Stomach (tissue), 8 donors: ENCODE measurements at regions not wholly inside any gene's neighbourhood (a gene's known extent, or its start where the extent isn't known, plus 50 kb on each side); places are given as distances from the start of the nearest gene placed in this dataset.

ENCODE experiments used
- DNase-seq, 2 donors: peaks; one replicate each; pipeline versions ENCODE4 v3.0.0 to v3.0.0-alpha.2; 2013 to 2019
- H3K27ac ChIP-seq, 5 donors: fragments of 200-600 bp in 4 of 5; sonication (generic) in 4 of 5; one replicate each; pipeline ENCODE4 v1.5.1; 2013 to 2019; ENCODE audit warnings: mild to moderate bottlenecking in 1 of 5, moderate library complexity in 1 of 5
- H3K27me3 ChIP-seq, 3 donors: fragments of 200-600 bp; sonication (generic); one replicate each; pipeline ENCODE4 v1.5.1; 2017 to 2019; ENCODE audit warnings: mixed run types in 1 of 3
- H3K36me3 ChIP-seq, 4 donors: fragments of 200-600 bp; sonication (generic); 1 replicate in 3 of 4; 2 replicates in 1 of 4; pipeline ENCODE4 v1.5.1; 2016 to 2019
- H3K4me1 ChIP-seq, 4 donors: fragments of 200-600 bp; sonication (generic); one replicate each; pipeline ENCODE4 v1.5.1; 2016 to 2019
- H3K4me3 ChIP-seq, 4 donors: fragments of 200-600 bp; sonication (generic) in 3 of 4; one replicate each; pipeline ENCODE4 v1.5.1; 2016 to 2019; ENCODE audit warnings: mild to moderate bottlenecking in 1 of 4
- H3K9me3 ChIP-seq, 4 donors: fragments of 200-600 bp; sonication (generic); one replicate each; pipeline ENCODE4 v1.5.1; 2016 to 2019
- EP300 ChIP-seq: sonication (generic); formaldehyde crosslinking; IDR thresholded peaks from one replicate; pipeline ENCODE4 v1.6.1; 2017; ENCODE audit warnings: antibody characterized with exemption
- POLR2A ChIP-seq, 4 donors: fragments of 450-650 bp; IDR thresholded peaks; one replicate each; pipeline ENCODE4 v1.6.1; 2016; ENCODE audit warnings: antibody characterized with exemption in 4 of 4, control low read depth in 2 of 4, mild to moderate bottlenecking in 1 of 4, moderate library complexity in 1 of 4
- POLR2AphosphoS5 ChIP-seq, 3 donors: sonication (generic); formaldehyde crosslinking; IDR thresholded peaks; one replicate each; pipeline ENCODE4 v1.6.1; 2016; ENCODE audit warnings: antibody characterized with exemption in 3 of 3
- WGBS, 5 donors: extraction: QIAGEN DNeasy Blood & Tissue Kit in 3 of 5; methylation state at CpG; one replicate each; pipeline versions ENCODE4 v1.1.5 to v1.1.7; 2013 to 2018; 5-methylcytosine and 5-hydroxymethylcytosine counted together
- intact Hi-C: fragments of 100-400 bp; cut with DNase I; formaldehyde crosslinking; loops from one replicate; pipeline ENCODE4 v1.15.1; 2023; ENCODE audit warnings: low total_unique reads
- TF ChIP-seq, protein P1 (sequence below), 7 experiments: fragments of 450-650 bp in 4 of 7; fragments of 200-600 bp in 3 of 7; sonication (generic) in 3 of 7; IDR thresholded peaks; one replicate each; pipeline ENCODE4 v1.5.1; 2016 to 2019; ENCODE audit warnings: antibody characterized with exemption in 7 of 7, control low read depth in 2 of 7, mild to moderate bottlenecking in 1 of 7
- donor health status: healthy with polysubstance abuse.
- donor health status: Bipolar disorder and iron deficiency.
- donor health status: healthy.

DNA sequence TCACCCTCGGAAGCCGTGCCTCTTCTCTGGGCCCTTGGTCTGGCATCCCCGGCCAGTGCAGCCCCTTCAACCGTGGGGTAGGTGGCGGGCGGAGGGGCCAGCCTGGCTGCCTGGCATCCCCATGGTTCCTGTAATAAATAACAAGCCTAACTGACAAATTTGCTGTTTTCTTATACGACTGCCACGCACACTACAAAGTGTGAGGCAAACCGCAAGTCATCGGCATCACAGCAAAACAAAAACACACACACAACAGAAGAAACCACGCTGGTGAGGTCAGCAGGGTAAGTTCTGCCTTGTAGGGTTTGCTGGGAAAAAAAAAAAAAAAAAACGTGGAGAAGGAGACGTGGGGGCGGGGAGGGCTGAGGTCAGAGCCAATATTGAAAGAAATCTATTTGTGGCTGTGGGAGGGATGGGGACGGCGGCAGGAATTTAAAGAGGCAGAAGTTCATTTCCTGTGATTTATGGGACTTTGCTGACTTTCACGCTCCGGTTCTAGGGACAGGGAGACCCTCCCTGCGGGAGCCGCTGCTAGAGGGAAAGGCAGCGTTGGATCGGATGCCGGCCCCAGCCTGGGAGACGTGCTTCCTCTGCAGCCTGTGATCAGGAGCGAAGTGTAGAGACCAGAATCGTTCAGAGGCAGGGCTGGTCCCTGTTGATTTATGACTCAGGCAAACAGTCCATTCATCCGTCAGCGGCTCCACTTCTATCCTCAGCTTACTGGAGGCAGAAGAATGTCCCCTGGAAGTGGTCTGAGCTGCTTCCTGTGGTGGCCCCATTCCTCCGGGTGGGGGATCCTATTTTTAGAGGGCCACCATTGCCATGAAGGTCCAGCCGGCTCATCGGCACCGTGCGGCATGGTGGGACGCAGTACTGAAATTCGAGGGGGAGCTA is 162.8 kb downstream of the FOXL1 start:
- peak overlapping the region in 2 of 5 donors; percentile 24 to 44 for H3K27ac ChIP-seq
- DNase-seq = peak in 1 of 2 donors; percentile 69

DNA sequence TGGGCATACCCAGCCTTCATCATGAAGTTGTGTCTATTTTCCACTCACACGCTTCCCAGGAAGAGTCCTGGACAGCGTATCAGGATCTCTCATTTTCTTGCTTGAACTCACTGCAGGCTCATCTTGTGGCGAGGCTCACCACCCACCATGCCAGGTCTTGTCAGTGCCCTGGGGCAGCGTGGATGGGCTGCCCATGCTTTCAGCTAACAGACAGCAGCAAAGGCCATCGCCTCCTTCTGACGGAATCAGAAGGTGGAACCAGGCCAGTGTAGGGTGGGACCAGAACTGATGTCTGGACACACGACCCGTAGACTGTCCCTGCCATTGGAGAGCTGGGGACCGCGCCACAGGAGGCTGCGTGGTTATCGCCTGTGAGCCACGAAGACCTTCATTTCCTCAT is 169.4 kb downstream of the FOXL1 start:
- no peak for TF ChIP-seq POLR2A (IDR thresholded peaks at IDR 0.05)
- TF ChIP-seq, protein P1, sequence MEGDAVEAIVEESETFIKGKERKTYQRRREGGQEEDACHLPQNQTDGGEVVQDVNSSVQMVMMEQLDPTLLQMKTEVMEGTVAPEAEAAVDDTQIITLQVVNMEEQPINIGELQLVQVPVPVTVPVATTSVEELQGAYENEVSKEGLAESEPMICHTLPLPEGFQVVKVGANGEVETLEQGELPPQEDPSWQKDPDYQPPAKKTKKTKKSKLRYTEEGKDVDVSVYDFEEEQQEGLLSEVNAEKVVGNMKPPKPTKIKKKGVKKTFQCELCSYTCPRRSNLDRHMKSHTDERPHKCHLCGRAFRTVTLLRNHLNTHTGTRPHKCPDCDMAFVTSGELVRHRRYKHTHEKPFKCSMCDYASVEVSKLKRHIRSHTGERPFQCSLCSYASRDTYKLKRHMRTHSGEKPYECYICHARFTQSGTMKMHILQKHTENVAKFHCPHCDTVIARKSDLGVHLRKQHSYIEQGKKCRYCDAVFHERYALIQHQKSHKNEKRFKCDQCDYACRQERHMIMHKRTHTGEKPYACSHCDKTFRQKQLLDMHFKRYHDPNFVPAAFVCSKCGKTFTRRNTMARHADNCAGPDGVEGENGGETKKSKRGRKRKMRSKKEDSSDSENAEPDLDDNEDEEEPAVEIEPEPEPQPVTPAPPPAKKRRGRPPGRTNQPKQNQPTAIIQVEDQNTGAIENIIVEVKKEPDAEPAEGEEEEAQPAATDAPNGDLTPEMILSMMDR (IDR thresholded peaks at IDR 0.05) = no peak
- no peak for TF ChIP-seq EP300
- TF ChIP-seq POLR2AphosphoS5 (IDR thresholded peaks at IDR 0.05) = no peak
- Histone ChIP-seq H3K27ac (no peak overlapping the region), H3K36me3 (no peaks in the 10 kb centered on the region), H3K9me3 (no peaks in the 10 kb centered on the region), H3K27me3 (peaks cover 0 to 2% (median 0%) of the 10 kb centered on the region in 3 donors), H3K4me1 (no peaks in the 10 kb centered on the region), H3K4me3 (no peak overlapping the region)
- WGBS, 5 donors = 73 to 91% (median 81%) methylated on average over 11 to 13 of the region's 13 CpGs
- DNase-seq = no peak
- intact Hi-C loops = no loop called here

More for the DNA sequence above, 162.8 kb downstream of the FOXL1 start:
- TF ChIP-seq POLR2A (IDR thresholded peaks at IDR 0.05) (no peak), POLR2AphosphoS5 (IDR thresholded peaks at IDR 0.05) (no peak), EP300 (no peak)
- TF ChIP-seq, protein P1 (IDR thresholded peaks at IDR 0.05) = no peak
- peaks cover 0 to 7% (median 3%) of the 10 kb centered on the region in 4 donors for H3K4me1 ChIP-seq
- no peaks in the 10 kb centered on the region for H3K36me3 ChIP-seq
- H3K27me3 ChIP-seq = peaks cover 0 to 37% (median 21%) of the 10 kb centered on the region in 3 donors
- H3K9me3 ChIP-seq = no peaks in the 10 kb centered on the region
- peak overlapping the region in 3 of 4 donors; percentile 15 to 31 (median 26) for H3K4me3 ChIP-seq
- intact Hi-C loops = no loop called here
- 17 to 24% (median 22%) methylated on average over 33 to 35 of the region's 35 CpGs for WGBS, 5 donors

DNA sequence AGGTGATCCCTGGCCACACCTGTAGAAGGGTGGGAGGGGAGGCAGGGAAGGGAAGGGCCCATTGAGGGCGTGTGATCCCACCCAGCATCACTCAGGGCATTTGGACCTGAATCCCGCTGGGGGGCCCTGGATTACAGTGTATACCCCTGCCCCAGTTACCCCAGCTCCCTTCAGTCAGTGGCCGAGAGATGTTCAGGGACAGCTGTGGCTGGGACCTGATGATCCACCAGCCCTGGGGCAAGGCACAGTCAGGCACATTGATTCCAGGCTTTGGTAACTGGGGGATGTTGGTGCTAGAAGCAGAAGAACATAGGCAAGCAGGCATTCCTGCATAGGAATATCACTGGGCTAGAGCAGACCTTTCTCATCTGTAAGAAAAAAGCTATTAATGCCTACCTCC is 170.3 kb downstream of the FOXL1 start:
- WGBS, 5 donors = 56 to 95% (median 66%) methylated on average over 2 to 3 of the region's 3 CpGs
- H3K27ac ChIP-seq = no peak overlapping the region
- TF ChIP-seq EP300 = no peak
- no peak for TF ChIP-seq POLR2AphosphoS5 (IDR thresholded peaks at IDR 0.05)
- TF ChIP-seq, protein P1 (IDR thresholded peaks at IDR 0.05) = no peak
- TF ChIP-seq POLR2A (IDR thresholded peaks at IDR 0.05) = no peak
- no peaks in the 10 kb centered on the region for H3K9me3 ChIP-seq
- H3K36me3 ChIP-seq = no peaks in the 10 kb centered on the region
- DNase-seq = no peak
- peaks cover 0 to 5% (median 0%) of the 10 kb centered on the region in 3 donors for H3K27me3 ChIP-seq
- intact Hi-C loops = no loop called here
- H3K4me3 ChIP-seq = no peak overlapping the region
- no peaks in the 10 kb centered on the region for H3K4me1 ChIP-seq

DNA sequence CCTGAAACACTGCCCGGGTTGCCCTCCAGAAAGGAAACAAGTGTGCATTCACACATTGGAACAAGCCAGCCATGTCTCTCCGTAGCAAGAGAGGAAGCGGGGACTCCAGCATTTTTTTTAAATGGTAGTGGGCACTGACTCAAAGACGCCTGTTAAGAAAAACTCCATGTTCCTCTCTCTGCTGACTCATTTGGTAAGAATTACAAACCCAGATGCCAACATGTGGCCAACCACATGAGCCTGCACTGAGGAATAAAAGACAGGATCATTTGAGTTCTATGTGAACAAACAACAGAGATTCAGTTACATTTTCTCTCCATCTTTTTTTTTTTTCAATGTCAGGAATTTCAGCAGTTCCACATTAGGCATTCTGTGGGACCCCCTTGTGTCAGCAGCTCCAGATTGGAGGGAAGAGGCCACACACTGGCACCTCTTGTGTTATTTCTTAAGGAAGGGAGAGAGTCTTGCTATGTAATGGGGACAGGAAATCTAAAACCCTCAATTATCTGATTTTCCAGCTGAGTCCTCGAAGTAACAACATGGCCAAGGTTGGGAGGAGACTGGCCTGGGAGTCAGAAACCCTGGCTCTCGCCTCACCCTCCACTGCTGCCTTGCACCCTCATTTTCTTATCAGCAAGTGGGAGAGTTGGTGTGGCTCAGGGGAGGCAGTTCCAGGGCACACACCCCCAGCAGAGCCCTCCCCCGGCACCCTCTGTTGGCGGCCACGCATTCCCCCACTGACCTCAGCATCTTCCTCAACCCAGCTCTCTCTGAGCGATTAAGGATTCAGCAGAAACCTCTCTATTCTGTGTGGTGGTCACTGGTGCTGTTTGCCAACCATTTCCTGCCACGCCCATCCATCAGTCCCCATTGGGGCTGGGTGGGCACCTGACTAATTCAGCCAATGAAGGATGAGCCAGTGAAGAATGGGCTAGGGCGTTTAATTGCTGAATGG is 173.0 kb downstream of the FOXL1 start:
- WGBS, 5 donors = 69 to 76% (median 72%) methylated on average over 12 of the region's 12 CpGs
- peak in 1 of 2 donors; percentile 34 for DNase-seq
- intact Hi-C loops = no loop called here

More for the DNA sequence above, 173.0 kb downstream of the FOXL1 start:
- H3K4me1 ChIP-seq = no peaks in the 10 kb centered on the region
- no peaks in the 10 kb centered on the region for H3K9me3 ChIP-seq
- no peaks in the 10 kb centered on the region for H3K36me3 ChIP-seq
- no peak overlapping the region for H3K4me3 ChIP-seq
- no peak overlapping the region for H3K27ac ChIP-seq
- peaks cover 0 to 14% (median 5%) of the 10 kb centered on the region in 3 donors for H3K27me3 ChIP-seq
- TF ChIP-seq, protein P1 (IDR thresholded peaks at IDR 0.05) = no peak
- TF ChIP-seq POLR2AphosphoS5 (IDR thresholded peaks at IDR 0.05) = no peak
- TF ChIP-seq POLR2A (IDR thresholded peaks at IDR 0.05) = no peak
- no peak for TF ChIP-seq EP300
